Fibroblast of lung (primary cell): ENCODE measurements at regions not wholly inside any gene's neighbourhood (a gene's known extent, or its start where the extent isn't known, plus 50 kb on each side); places are given as distances from the start of the nearest gene placed in this dataset.

ENCODE experiments used
- DNase-seq, 2 donors: peaks; one replicate each; pipeline versions ENCODE4 v3.0.0 to v3.0.0-alpha.2; 2010; ENCODE audit warnings: low read depth in 2 of 2
- H2AFZ ChIP-seq: 2 replicates; pipeline ENCODE4 v1.5.1; 2012; ENCODE audit warnings: low read length, control low read depth, inconsistent platforms
- H3K27ac ChIP-seq: 2 replicates; pipeline ENCODE4 v1.5.1; 2011; ENCODE audit warnings: low read length, control low read depth; ENCODE audit not compliant: insufficient read depth
- H3K27me3 ChIP-seq: 2 replicates; pipeline ENCODE4 v1.5.1; 2011; ENCODE audit warnings: mild to moderate bottlenecking, low read length; ENCODE audit not compliant: control insufficient read depth, insufficient read depth
- H3K36me3 ChIP-seq: 2 replicates; pipeline ENCODE4 v1.5.1; 2011; ENCODE audit warnings: low read length; ENCODE audit not compliant: control insufficient read depth, insufficient read depth
- H3K4me1 ChIP-seq: 2 replicates; pipeline ENCODE4 v1.5.1; 2011; ENCODE audit warnings: low read length; ENCODE audit not compliant: control insufficient read depth, insufficient read depth; ENCODE audit errors: extremely low read depth
- H3K4me2 ChIP-seq: 2 replicates; pipeline ENCODE4 v1.5.1; 2011; ENCODE audit warnings: low read length, control low read depth; ENCODE audit not compliant: insufficient read depth; ENCODE audit errors: extremely low read depth
- H3K4me3 ChIP-seq, 4 experiments: fragments of 200-600 bp in 1 of 4; sonication (generic) in 1 of 4; replicated peaks in 1 of 4; 2 replicates each; pipeline ENCODE4 v1.5.1; 2011 to 2016; ENCODE audit warnings: low read length in 4 of 4, low read depth in 3 of 4, mild to moderate bottlenecking in 3 of 4, control low read depth in 2 of 4, inconsistent platforms in 1 of 4, mixed read lengths in 1 of 4; ENCODE audit not compliant: insufficient read depth in 1 of 4; ENCODE audit errors: control extremely low read depth in 1 of 4
- H3K79me2 ChIP-seq: 2 replicates; pipeline ENCODE4 v1.5.1; 2012; ENCODE audit warnings: mild to moderate bottlenecking, low read length, inconsistent platforms; ENCODE audit not compliant: control insufficient read depth, insufficient read depth
- H3K9ac ChIP-seq: 2 replicates; pipeline ENCODE4 v1.5.1; 2011; ENCODE audit warnings: mild to moderate bottlenecking, low read length, control low read depth; ENCODE audit not compliant: insufficient read depth
- H3K9me3 ChIP-seq: 2 replicates; pipeline ENCODE4 v1.5.1; 2012; ENCODE audit warnings: low read depth, low read length; ENCODE audit not compliant: control insufficient read depth, insufficient read depth
- H4K20me1 ChIP-seq: 2 replicates; pipeline ENCODE4 v1.5.1; 2011; ENCODE audit warnings: low read length; ENCODE audit not compliant: control insufficient read depth, insufficient read depth; ENCODE audit errors: extremely low read depth
- EZH2 ChIP-seq: IDR thresholded peaks from 2 replicates; pipeline ENCODE4 v1.5.1; 2012; ENCODE audit warnings: low read length, control low read depth, mild to moderate bottlenecking; ENCODE audit errors: missing control alignments
- TF ChIP-seq, protein P1 (sequence below), 2 donors: IDR thresholded peaks in 1 of 2; conservative IDR thresholded peaks in 1 of 2; 1 replicate in 1 of 2; 2 replicates in 1 of 2; pipeline ENCODE4 v1.5.1; 2011 to 2012; ENCODE audit warnings: low read length in 2 of 2, control low read depth in 1 of 2, inconsistent platforms in 1 of 2, low read depth in 1 of 2, mild to moderate bottlenecking in 1 of 2

DNA sequence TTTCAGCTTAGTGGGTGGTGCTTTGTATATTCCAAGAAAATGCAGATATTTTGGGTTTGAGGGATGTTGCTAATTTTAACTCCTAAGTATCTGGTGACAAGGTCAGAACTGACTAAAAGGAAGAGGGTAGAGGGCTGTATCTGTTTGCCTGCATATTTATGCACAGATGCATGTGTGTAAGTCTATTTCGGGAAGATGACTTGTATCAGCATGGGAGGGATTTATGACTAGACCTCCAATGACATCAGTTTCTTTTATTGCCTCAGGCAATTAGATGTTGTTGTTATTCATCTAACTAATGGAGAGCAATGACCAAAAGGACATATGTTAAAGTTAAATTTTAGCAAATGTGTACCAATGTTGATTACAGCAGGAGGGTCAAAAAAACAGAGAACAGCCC lies 734.3 kb downstream of the QKI start:
- no peak overlapping the region for H2AFZ ChIP-seq
- H3K27me3 ChIP-seq: no peaks in the 10 kb centered on the region
- H4K20me1 ChIP-seq: no peaks in the 10 kb centered on the region
- H3K9ac ChIP-seq: no peak overlapping the region
- H3K4me2 ChIP-seq: no peak overlapping the region
- H3K4me1 ChIP-seq: no peaks in the 10 kb centered on the region
- DNase-seq: peak in 1 of 2 donors; percentile 12
- no peak overlapping the region for H3K27ac ChIP-seq
- no peak for TF ChIP-seq EZH2
- TF ChIP-seq, protein P1, sequence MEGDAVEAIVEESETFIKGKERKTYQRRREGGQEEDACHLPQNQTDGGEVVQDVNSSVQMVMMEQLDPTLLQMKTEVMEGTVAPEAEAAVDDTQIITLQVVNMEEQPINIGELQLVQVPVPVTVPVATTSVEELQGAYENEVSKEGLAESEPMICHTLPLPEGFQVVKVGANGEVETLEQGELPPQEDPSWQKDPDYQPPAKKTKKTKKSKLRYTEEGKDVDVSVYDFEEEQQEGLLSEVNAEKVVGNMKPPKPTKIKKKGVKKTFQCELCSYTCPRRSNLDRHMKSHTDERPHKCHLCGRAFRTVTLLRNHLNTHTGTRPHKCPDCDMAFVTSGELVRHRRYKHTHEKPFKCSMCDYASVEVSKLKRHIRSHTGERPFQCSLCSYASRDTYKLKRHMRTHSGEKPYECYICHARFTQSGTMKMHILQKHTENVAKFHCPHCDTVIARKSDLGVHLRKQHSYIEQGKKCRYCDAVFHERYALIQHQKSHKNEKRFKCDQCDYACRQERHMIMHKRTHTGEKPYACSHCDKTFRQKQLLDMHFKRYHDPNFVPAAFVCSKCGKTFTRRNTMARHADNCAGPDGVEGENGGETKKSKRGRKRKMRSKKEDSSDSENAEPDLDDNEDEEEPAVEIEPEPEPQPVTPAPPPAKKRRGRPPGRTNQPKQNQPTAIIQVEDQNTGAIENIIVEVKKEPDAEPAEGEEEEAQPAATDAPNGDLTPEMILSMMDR (conservative IDR thresholded peaks at IDR 0.05 in 1 of 2, IDR thresholded peaks at IDR 0.05 in 1 of 2; ENCODE audit: low read depth in 1 of 2, low read length in 2 of 2): no peak
- no peaks in the 10 kb centered on the region for H3K36me3 ChIP-seq
- H3K4me3 ChIP-seq: no peak overlapping the region
- H3K9me3 ChIP-seq: no peaks in the 10 kb centered on the region
- no peaks in the 10 kb centered on the region for H3K79me2 ChIP-seq

DNA sequence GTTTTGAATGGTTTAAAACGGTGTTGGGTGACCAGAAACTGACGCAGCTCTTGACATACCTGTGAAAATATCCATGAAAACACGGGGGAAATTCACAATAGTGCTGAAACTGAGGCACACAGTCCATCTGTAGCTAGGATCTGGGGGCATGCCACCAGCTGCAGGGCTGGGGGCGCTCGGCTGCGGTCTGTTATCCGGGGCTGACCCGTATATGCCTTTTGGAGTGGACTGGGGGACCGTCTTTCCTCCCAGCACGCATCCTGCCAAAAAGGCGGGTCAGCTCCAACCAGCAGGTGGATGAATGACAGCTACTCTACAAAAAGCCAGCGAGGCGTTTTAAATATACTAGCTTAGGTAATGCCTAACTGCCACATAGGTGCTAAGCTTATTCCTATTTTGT lies 729.8 kb downstream of the QKI start:
- H3K4me1 ChIP-seq: no peaks in the 10 kb centered on the region
- DNase-seq: no peak
- no peaks in the 10 kb centered on the region for H4K20me1 ChIP-seq
- TF ChIP-seq EZH2: no peak
- TF ChIP-seq, protein P1 (conservative IDR thresholded peaks at IDR 0.05 in 1 of 2, IDR thresholded peaks at IDR 0.05 in 1 of 2; ENCODE audit: low read depth in 1 of 2, low read length in 2 of 2): no peak
- H3K27me3 ChIP-seq: no peaks in the 10 kb centered on the region
- H3K27ac ChIP-seq: no peak overlapping the region
- H2AFZ ChIP-seq: no peak overlapping the region
- H3K4me3 ChIP-seq: no peak overlapping the region
- H3K4me2 ChIP-seq: no peak overlapping the region
- no peaks in the 10 kb centered on the region for H3K79me2 ChIP-seq
- H3K9me3 ChIP-seq: no peaks in the 10 kb centered on the region
- no peak overlapping the region for H3K9ac ChIP-seq
- H3K36me3 ChIP-seq: no peaks in the 10 kb centered on the region

DNA sequence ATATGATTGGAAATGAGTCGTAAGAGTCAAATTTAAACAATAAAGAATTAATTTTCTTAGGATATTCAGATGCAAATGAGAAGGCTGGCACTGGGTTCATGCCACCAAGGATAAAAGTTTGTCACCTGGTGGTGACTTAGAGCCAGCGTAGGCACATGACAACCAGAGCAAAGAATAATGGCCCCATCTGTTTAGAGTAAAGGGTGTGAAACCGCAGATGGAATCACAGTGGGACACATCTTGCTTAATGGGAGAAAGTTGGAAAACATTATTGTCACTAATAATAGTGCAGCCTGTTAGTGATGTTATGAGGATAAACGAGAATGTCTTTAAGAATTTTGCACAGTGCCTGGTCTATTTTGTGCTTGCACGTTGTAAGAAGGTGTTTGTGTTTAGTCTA lies 727.8 kb downstream of the QKI start:
- H2AFZ ChIP-seq: no peak overlapping the region

More for the DNA sequence above, 727.8 kb downstream of the QKI start:
- no peak for DNase-seq
- Histone ChIP-seq H4K20me1 (no peaks in the 10 kb centered on the region), H3K4me2 (no peak overlapping the region), H3K27me3 (no peaks in the 10 kb centered on the region), H3K4me3 (no peak overlapping the region), H3K9ac (no peak overlapping the region), H3K36me3 (no peaks in the 10 kb centered on the region), H3K79me2 (no peaks in the 10 kb centered on the region), H3K9me3 (no peaks in the 10 kb centered on the region), H3K27ac (no peak overlapping the region), H3K4me1 (no peaks in the 10 kb centered on the region)
- no peak for TF ChIP-seq EZH2
- TF ChIP-seq, protein P1 (conservative IDR thresholded peaks at IDR 0.05 in 1 of 2, IDR thresholded peaks at IDR 0.05 in 1 of 2; ENCODE audit: low read depth in 1 of 2, low read length in 2 of 2): no peak
